ENCODE measurements at regions not wholly inside any gene's neighbourhood (a gene's known extent, or its start where the extent isn't known, plus 50 kb on each side); places are given as distances from the start of the nearest gene placed in this dataset.

DNA sequence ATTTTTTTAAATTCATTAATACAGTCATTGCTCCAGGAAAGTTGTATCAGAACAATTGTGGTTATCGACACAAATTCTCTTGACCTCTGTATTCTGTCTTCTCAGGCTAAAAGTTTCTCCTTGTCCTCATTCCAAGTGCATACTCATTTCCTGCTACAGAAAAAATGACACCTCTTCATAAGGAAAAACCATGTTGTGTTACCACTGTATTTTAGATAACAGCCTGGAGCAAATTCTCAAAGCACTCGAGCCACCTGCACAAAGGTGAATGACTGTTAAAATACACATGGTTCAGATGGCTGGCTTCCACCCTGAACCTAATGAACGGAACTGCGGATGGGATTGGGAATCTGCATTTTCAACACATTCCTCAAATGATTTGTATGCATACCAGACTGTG is 586.5 kb downstream of the EPHA4 start:
- Mint-ChIP-seq H3K36me3 (peaks cover 3% of the 10 kb centered on the region), H3K27me3 (peaks cover 15% of the 10 kb centered on the region), H3K4me3 (no peak overlapping the region), H3K9me3 (peaks cover 0 to 5% (median 0%) of the 10 kb centered on the region in 3 donors), H3K4me1 (no peaks in the 10 kb centered on the region), H3K27ac (no peak overlapping the region)

DNA sequence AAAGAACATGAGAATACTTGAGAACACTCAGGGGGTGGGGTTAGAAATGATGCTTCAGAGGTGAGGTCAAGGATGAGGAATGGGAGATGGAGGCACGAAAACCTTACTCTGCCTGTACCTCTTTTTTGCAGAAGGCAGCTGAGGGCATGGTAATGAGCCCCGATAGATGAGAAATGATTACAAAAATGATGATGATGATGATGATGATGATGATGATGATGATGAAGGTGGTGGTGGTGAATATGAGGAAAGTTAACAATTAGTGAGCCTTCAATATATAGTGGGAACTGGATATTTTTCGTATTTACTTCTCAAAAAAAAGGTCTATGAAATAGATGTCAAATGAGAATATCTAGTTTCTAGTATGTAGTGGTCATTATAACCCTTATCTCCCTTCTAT is 584.3 kb downstream of the EPHA4 start:
- Mint-ChIP-seq H3K4me3 (no peak overlapping the region), H3K4me1 (no peaks in the 10 kb centered on the region), H3K9me3 (peaks cover 0 to 5% (median 0%) of the 10 kb centered on the region in 3 donors), H3K27me3 (peaks cover 14% of the 10 kb centered on the region), H3K36me3 (peaks cover 3% of the 10 kb centered on the region), H3K27ac (no peak overlapping the region)

DNA sequence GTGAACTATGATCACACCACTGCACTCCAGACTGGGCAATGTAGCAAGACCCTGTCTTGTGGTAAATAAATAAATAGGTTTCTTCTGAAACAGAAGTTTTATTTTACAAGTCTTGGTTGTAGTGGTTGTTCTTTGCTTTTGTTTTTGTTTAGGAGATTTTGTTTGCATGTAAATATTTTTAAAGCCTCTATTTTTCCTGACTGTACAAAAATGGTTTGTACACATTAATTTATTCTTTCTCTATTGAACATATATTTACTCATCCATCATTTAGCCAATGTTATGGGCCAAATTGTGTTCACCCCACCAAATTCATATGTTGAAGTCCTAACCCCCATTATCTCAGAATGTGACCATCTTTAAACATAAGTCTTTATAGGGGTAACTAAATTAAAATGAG is 580.1 kb downstream of the EPHA4 start:
- Mint-ChIP-seq H3K27ac (no peak overlapping the region), H3K27me3 (peaks cover 4% of the 10 kb centered on the region), H3K36me3 (no peaks in the 10 kb centered on the region), H3K9me3 (peaks cover 0 to 5% (median 0%) of the 10 kb centered on the region in 3 donors), H3K4me3 (no peak overlapping the region), H3K4me1 (no peaks in the 10 kb centered on the region)

DNA sequence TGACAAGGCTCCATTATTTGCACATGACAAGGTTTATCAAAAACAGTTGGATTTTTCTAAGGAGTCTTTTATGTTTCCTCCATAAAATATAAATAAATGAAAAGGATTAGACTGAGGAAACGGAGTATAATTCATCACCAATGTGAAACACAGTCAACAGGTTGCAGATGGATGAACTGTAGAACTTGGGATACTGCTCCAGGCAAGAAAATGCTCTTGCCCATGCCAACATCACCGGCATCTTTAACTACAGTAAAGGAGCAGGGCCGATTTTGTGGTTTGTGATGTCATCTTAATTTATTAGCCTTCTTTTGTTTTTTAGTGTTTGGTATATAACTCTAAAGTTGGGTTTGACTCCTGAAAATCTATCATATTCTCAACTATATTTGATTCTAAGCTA is 577.3 kb downstream of the EPHA4 start:
- no peak overlapping the region for H3K4me3 Mint-ChIP-seq
- H3K36me3 Mint-ChIP-seq, result no peaks in the 10 kb centered on the region
- H3K27me3 Mint-ChIP-seq, result peaks cover 4% of the 10 kb centered on the region
- H3K4me1 Mint-ChIP-seq, result no peaks in the 10 kb centered on the region
- H3K27ac Mint-ChIP-seq, result no peak overlapping the region
- no peaks in the 10 kb centered on the region for H3K9me3 Mint-ChIP-seq

DNA sequence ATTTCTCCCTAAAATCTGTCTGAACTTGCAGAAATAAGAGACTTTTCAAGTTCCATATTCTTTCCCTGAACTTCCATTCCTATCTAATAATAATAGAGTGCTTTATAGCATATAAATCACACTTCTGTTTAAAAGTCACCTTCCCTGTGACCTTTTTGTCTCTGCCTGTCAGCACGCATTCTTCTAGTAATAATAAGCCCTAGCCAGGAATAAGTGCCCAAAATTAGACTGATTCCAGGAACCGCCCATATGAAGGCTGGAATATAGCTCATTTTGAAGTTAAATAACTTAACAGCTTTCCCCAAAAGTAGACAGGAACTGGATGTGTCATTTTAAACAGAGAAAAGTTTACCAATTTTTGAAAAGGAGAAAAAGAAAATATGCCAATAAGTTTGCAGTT is 576.5 kb downstream of the EPHA4 start:
- Mint-ChIP-seq H3K4me1 (no peaks in the 10 kb centered on the region), H3K27me3 (peaks cover 4% of the 10 kb centered on the region), H3K4me3 (no peak overlapping the region), H3K9me3 (no peaks in the 10 kb centered on the region), H3K36me3 (no peaks in the 10 kb centered on the region), H3K27ac (no peak overlapping the region)

- no peak overlapping the region for H3K4me3 Mint-ChIP-seq
- H3K27ac Mint-ChIP-seq, result peak overlapping the region in 1 of 3 donors; percentile 4
- H3K27me3 Mint-ChIP-seq, result no peaks in the 10 kb centered on the region
- no peaks in the 10 kb centered on the region for H3K36me3 Mint-ChIP-seq
- H3K4me1 Mint-ChIP-seq, result no peaks in the 10 kb centered on the region
- no peaks in the 10 kb centered on the region for H3K9me3 Mint-ChIP-seq
Observed at GRCh38 chr2:220998156-220998555, 573.9 kb downstream of the EPHA4 start.

DNA sequence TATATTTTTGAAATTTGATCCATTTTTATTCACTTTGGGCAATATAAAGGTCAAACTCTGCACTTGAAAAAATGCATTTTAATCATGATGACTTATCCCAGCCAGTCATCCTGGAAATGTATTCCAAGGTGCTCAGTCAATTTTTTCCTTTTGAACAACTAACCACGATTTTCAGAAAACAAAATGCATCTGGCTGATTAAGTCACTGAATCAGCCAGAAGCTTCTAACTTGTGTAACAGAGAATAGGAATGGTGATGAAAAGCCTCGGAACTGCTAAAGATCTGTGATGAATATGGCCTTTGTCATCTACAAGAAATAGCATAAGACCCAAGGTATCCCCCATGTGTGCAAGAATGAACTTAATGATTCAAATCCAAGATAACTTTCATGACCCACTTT is 572.7 kb downstream of the EPHA4 start:
- H3K27ac Mint-ChIP-seq, result no peak overlapping the region
- no peaks in the 10 kb centered on the region for H3K9me3 Mint-ChIP-seq
- no peaks in the 10 kb centered on the region for H3K4me1 Mint-ChIP-seq
- H3K36me3 Mint-ChIP-seq, result no peaks in the 10 kb centered on the region
- no peak overlapping the region for H3K4me3 Mint-ChIP-seq
- no peaks in the 10 kb centered on the region for H3K27me3 Mint-ChIP-seq

- Mint-ChIP-seq H3K36me3 (no peaks in the 10 kb centered on the region), H3K4me1 (no peaks in the 10 kb centered on the region), H3K27me3 (no peaks in the 10 kb centered on the region)
Observed at GRCh38 chr2:221001381-221001801, 570.7 kb downstream of the EPHA4 start.

DNA sequence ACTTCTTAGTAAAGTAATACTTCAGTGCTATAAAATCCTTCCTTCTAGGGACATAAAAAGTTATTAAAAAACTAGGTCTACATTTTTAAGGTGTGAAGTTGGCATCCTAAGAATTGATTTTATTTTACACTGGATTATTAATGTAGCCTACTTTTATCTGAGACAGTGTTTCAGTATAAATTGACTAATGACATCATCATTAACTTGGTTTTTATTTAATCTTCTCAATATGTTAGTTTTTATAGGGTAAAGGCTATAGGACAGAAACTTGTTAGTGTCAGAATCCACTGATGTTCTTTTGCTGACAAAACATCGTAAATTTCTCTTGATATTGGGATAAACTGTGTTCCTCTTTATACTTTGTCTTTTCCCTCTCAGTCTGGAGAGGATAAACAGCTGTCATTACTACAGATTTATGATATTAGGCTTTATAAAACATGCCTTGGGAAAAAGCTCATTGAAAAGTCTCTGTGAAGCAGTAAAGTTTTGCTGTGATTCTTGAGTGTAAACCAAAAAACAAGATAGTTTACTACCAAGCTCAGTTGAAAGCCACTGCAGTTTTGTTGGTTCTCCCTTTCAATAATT is 569.9 kb downstream of the EPHA4 start:
- Mint-ChIP-seq H3K36me3 (no peaks in the 10 kb centered on the region), H3K4me1 (no peaks in the 10 kb centered on the region), H3K9me3 (no peaks in the 10 kb centered on the region), H3K27ac (no peak overlapping the region), H3K4me3 (no peak overlapping the region), H3K27me3 (no peaks in the 10 kb centered on the region)

More at GRCh38 chr2:221001381-221001801, 570.7 kb downstream of the EPHA4 start:
- Mint-ChIP-seq H3K4me3 (no peak overlapping the region), H3K9me3 (no peaks in the 10 kb centered on the region), H3K27ac (no peak overlapping the region)

DNA sequence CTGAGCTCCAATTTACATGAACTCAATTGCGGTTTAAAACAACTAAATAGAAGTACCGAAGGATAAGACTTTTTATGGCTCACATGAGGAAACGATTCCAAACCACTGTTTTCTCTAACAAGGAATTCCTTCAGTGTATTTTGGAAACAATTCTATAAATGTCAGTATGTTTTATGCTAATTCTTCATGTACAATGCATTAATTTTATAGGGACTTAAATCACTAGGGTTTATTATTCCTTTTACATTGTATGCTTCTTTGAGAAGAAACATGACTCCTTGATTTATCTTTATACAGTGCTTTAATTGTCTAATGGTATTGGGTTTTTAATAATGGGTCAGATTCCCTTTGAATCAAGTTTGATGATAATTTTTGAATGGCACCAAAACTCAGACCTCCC is 566.8 kb downstream of the EPHA4 start:
- Mint-ChIP-seq H3K4me1 (no peaks in the 10 kb centered on the region), H3K27me3 (no peaks in the 10 kb centered on the region), H3K27ac (no peak overlapping the region), H3K36me3 (no peaks in the 10 kb centered on the region), H3K4me3 (no peak overlapping the region), H3K9me3 (no peaks in the 10 kb centered on the region)

- no peak overlapping the region for H3K27ac Mint-ChIP-seq
- H3K36me3 Mint-ChIP-seq, result no peaks in the 10 kb centered on the region
- no peak overlapping the region for H3K4me3 Mint-ChIP-seq
- no peaks in the 10 kb centered on the region for H3K27me3 Mint-ChIP-seq
- no peaks in the 10 kb centered on the region for H3K4me1 Mint-ChIP-seq
- H3K9me3 Mint-ChIP-seq, result no peaks in the 10 kb centered on the region
Observed at GRCh38 chr2:221006084-221006483, 566.0 kb downstream of the EPHA4 start.

GRCh38 chr2:221016551-221016950 is 555.6 kb downstream of the EPHA4 start:
- H3K36me3 Mint-ChIP-seq, result no peaks in the 10 kb centered on the region
- no peaks in the 10 kb centered on the region for H3K9me3 Mint-ChIP-seq
- no peaks in the 10 kb centered on the region for H3K27me3 Mint-ChIP-seq
- no peak overlapping the region for H3K4me3 Mint-ChIP-seq
- H3K27ac Mint-ChIP-seq, result no peak overlapping the region
- peaks cover 0 to 2% (median 0%) of the 10 kb centered on the region in 3 donors for H3K4me1 Mint-ChIP-seq

- Mint-ChIP-seq H3K4me3 (no peak overlapping the region), H3K36me3 (no peaks in the 10 kb centered on the region), H3K27ac (no peak overlapping the region), H3K27me3 (no peaks in the 10 kb centered on the region), H3K4me1 (peaks cover 2 to 8% (median 3%) of the 10 kb centered on the region in 3 donors), H3K9me3 (no peaks in the 10 kb centered on the region)
Observed at GRCh38 chr2:221018262-221018661, 553.8 kb downstream of the EPHA4 start.

DNA sequence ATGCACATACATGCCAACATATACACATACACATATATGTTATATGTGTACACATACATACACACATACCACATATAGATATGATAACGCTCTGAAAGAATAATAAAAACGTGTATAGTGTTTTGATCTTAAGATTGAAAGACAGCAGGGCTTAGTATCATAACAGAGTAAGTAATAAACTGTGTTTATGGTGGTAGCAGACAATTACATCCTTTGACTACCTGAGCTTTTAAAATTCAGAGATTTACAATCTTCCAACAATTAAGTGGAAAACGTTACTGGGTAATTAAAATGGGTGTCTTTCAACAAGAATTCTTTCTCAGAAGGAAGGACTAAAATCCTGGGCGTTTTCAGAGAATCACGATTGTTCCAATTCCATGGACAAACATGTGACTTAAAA is 552.4 kb downstream of the EPHA4 start:
- Mint-ChIP-seq H3K36me3 (no peaks in the 10 kb centered on the region), H3K4me3 (no peak overlapping the region), H3K27ac (no peak overlapping the region), H3K9me3 (no peaks in the 10 kb centered on the region), H3K4me1 (peaks cover 3 to 6% (median 3%) of the 10 kb centered on the region in 3 donors), H3K27me3 (no peaks in the 10 kb centered on the region)

- H3K27ac Mint-ChIP-seq, result no peak overlapping the region
- no peak overlapping the region for H3K4me3 Mint-ChIP-seq
- peaks cover 14 to 16% (median 14%) of the 10 kb centered on the region in 3 donors for H3K4me1 Mint-ChIP-seq
- H3K9me3 Mint-ChIP-seq, result no peaks in the 10 kb centered on the region
- H3K27me3 Mint-ChIP-seq, result no peaks in the 10 kb centered on the region
- H3K36me3 Mint-ChIP-seq, result no peaks in the 10 kb centered on the region
Observed at GRCh38 chr2:221022554-221022953, 549.5 kb downstream of the EPHA4 start.

DNA sequence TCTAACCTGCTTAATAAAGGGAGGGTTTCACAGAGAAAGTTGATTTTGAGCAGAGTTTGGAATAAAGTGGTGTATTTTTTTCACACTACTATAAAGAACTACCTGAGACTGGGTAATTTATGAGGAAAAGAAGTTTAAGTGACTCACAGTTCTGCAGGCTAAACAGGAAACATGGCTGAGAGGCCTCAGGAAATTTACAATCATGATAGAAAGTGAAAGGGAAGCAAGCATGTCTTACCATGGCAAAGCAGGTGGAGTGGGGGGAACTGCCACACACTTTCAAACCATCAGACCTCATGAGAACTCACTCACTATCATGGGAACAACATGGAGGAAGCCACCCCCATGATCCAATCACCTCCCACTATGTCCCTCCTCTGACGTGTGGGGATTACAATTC is 546.7 kb downstream of the EPHA4 start:
- no peaks in the 10 kb centered on the region for H3K27me3 Mint-ChIP-seq
- H3K4me3 Mint-ChIP-seq, result peak overlapping the region in 2 of 4 donors; percentile 63 to 66
- H3K9me3 Mint-ChIP-seq, result peaks cover 0 to 2% (median 0%) of the 10 kb centered on the region in 3 donors
- no peaks in the 10 kb centered on the region for H3K36me3 Mint-ChIP-seq
- peak overlapping the region in 1 of 3 donors; percentile 2 for H3K27ac Mint-ChIP-seq
- peaks cover 14 to 16% (median 14%) of the 10 kb centered on the region in 3 donors for H3K4me1 Mint-ChIP-seq
